Tongue (tissue), 1 donor: ENCODE measurements at regions not wholly inside any gene's neighbourhood (a gene's known extent, or its start where the extent isn't known, plus 50 kb on each side); places are given as distances from the start of the nearest gene placed in this dataset.

ENCODE experiments used
- DNase-seq: peaks from one replicate; pipeline ENCODE4 v3.0.0-alpha.2; 2015

- DNase-seq: no peak
Observed at GRCh38 chr15:38861108-38861507, 296.5 kb upstream of the RASGRP1 start.

- DNase-seq: no peak
Observed at GRCh38 chr15:38862099-38862498, 297.5 kb upstream of the RASGRP1 start.

GRCh38 chr15:38863381-38863780 lies 298.8 kb upstream of the RASGRP1 start:
- no peak for DNase-seq

- DNase-seq: no peak
Observed at GRCh38 chr15:38864122-38864521, 299.5 kb upstream of the RASGRP1 start.

- DNase-seq: peak; percentile 54
Observed at GRCh38 chr15:38864827-38865581, 300.4 kb upstream of the RASGRP1 start.

- DNase-seq: no peak
Observed at GRCh38 chr15:38867556-38867955, 302.9 kb upstream of the RASGRP1 start.

- no peak for DNase-seq
Observed at GRCh38 chr15:38868326-38869114, 303.9 kb upstream of the RASGRP1 start.

GRCh38 chr15:38871638-38872037 lies 307.0 kb upstream of the RASGRP1 start:
- DNase-seq: no peak

- no peak for DNase-seq
Observed at GRCh38 chr15:38872732-38873131, 308.1 kb upstream of the RASGRP1 start.

GRCh38 chr15:38873158-38873557 lies 308.5 kb upstream of the RASGRP1 start:
- DNase-seq: no peak

- no peak for DNase-seq
Observed at GRCh38 chr15:38874464-38874863, 309.9 kb upstream of the RASGRP1 start.

GRCh38 chr15:38876211-38876610 lies 311.6 kb upstream of the RASGRP1 start:
- DNase-seq: peak; percentile 45

- no peak for DNase-seq
Observed at GRCh38 chr15:38876621-38877020, 312.0 kb upstream of the RASGRP1 start.

GRCh38 chr15:38877471-38877870 lies 312.9 kb upstream of the RASGRP1 start:
- DNase-seq: peak; percentile 64

- DNase-seq: no peak
Observed at GRCh38 chr15:38878026-38878425, 313.4 kb upstream of the RASGRP1 start.

- peak; percentile 85 for DNase-seq
Observed at GRCh38 chr15:38878926-38879325, 314.3 kb upstream of the RASGRP1 start.

GRCh38 chr15:38879909-38880471 lies 315.4 kb upstream of the RASGRP1 start:
- DNase-seq: no peak

GRCh38 chr15:38882221-38882620 lies 317.6 kb upstream of the RASGRP1 start:
- DNase-seq: no peak

- DNase-seq: no peak
Observed at GRCh38 chr15:38883987-38884386, 319.4 kb upstream of the RASGRP1 start.

GRCh38 chr15:38885001-38885400 lies 320.4 kb upstream of the RASGRP1 start:
- DNase-seq: no peak

- peak; percentile 47 for DNase-seq
Observed at GRCh38 chr15:38885471-38885952, 320.9 kb upstream of the RASGRP1 start.

GRCh38 chr15:38886315-38887163 lies 321.9 kb upstream of the RASGRP1 start:
- no peak for DNase-seq
